Testis (tissue), 2 donors: ENCODE measurements at regions not wholly inside any gene's neighbourhood (a gene's known extent, or its start where the extent isn't known, plus 50 kb on each side); places are given as distances from the start of the nearest gene placed in this dataset.

Experiments used
- CTCF ChIP-seq, 3 experiments: fragments of 450-650 bp in 2 of 3; fragments of 200-600 bp in 1 of 3; sonication (generic) in 1 of 3; IDR thresholded peaks; one replicate each; pipeline ENCODE4 v1.5.1; 2016 to 2019; ENCODE audit warnings: antibody characterized with exemption in 3 of 3, mild to moderate bottlenecking in 2 of 3, moderate library complexity in 1 of 3
- POLR2A ChIP-seq: fragments of 450-650 bp; IDR thresholded peaks from one replicate; pipeline ENCODE4 v1.6.1; 2017; ENCODE audit warnings: antibody characterized with exemption, mild to moderate bottlenecking, moderate library complexity

DNA sequence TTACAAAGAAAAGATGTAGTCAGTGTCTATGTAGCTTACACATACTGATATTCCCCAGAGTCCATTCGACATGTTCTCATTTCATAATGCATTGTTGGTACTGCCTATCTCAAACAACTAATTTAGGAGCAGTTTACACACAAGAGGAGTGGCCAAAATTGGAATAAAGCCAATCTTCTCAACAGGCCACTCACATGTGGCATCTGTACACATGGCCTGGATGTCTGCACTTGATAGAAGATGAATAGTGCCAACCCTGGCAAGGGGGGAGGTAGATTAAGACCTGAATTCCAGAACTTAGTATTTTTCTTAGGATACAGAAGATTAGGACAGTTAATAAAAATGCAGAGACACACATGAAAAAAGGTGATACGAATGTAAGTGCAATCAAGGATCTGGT is 125.3 kb upstream of the STARD3NL start:
- TF ChIP-seq POLR2A (no peak), CTCF (IDR thresholded peaks at IDR 0.05) (no peak)
